GM12875 (cell line): ENCODE measurements at regions not wholly inside any gene's neighbourhood (a gene's known extent, or its start where the extent isn't known, plus 50 kb on each side); places are given as distances from the start of the nearest gene placed in this dataset.

Source experiments
- H3K4me3 ChIP-seq: one replicate; pipeline ENCODE4 v1.5.1; 2011; ENCODE audit warnings: low read depth, low read length, control low read depth
- CTCF ChIP-seq: IDR thresholded peaks from 2 replicates; pipeline ENCODE4 v1.5.1; 2011; ENCODE audit warnings: low read depth, mild to moderate bottlenecking, control low read depth, inconsistent platforms, low read length, moderate library complexity, borderline replicate concordance; ENCODE audit not compliant: insufficient read depth

- no peak for TF ChIP-seq CTCF
- H3K4me3 ChIP-seq = no peak overlapping the region
Measured at GRCh38 chrX:107565015-107565414, 63.3 kb upstream of the PRPS1 start.

DNA sequence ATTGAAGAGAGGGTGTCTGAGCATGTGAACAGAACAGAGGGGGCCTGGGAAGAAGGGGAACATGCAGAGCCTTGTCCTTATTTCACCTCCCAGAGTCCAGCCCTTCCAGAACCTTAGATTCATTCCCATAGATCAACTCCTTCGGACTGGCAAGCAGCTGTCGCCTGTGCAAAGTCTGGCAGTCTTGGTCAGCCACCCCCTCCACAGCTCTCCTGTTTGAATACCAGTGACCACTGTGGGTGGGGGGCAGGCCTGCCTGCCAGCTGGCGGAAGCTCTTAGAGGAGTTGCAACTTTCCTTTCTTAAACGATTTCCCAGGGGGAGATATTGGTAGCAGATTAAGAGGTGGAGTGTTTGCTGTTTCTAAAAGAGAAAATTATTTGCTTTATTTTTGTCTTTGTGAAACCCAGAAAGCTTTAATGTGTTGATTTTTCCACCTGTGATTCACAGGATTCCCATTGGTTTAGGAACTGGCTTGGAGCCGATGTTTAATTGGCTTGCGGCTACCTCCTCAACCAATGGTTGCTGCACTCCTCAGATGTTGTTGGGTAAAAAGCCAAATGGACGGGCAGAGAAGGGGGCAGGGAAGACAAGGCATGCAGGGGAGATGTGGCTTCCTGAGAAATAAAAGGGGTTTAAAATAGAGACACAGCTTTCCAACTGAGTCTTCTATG lies 62.2 kb upstream of the PRPS1 start:
- no peak for TF ChIP-seq CTCF
- H3K4me3 ChIP-seq = no peak overlapping the region

- H3K4me3 ChIP-seq = no peak overlapping the region
- no peak for TF ChIP-seq CTCF
Measured at GRCh38 chrX:107566604-107567262, 61.6 kb upstream of the PRPS1 start.

- TF ChIP-seq CTCF = no peak
- no peak overlapping the region for H3K4me3 ChIP-seq
Measured at GRCh38 chrX:107567370-107567769, 60.9 kb upstream of the PRPS1 start.

- TF ChIP-seq CTCF = no peak
- H3K4me3 ChIP-seq = no peak overlapping the region
Measured at GRCh38 chrX:107571296-107571998, 56.9 kb upstream of the PRPS1 start.

GRCh38 chrX:107573016-107573415 lies 55.3 kb upstream of the PRPS1 start:
- no peak for TF ChIP-seq CTCF
- H3K4me3 ChIP-seq = no peak overlapping the region

- TF ChIP-seq CTCF = no peak
Measured at GRCh38 chrX:107574054-107574683, 54.1 kb upstream of the PRPS1 start.

More at GRCh38 chrX:107574054-107574683, 54.1 kb upstream of the PRPS1 start:
- no peak overlapping the region for H3K4me3 ChIP-seq
